ENCODE measurements at regions not wholly inside any gene's neighbourhood (a gene's known extent, or its start where the extent isn't known, plus 50 kb on each side); places are given as distances from the start of the nearest gene placed in this dataset.

DNA sequence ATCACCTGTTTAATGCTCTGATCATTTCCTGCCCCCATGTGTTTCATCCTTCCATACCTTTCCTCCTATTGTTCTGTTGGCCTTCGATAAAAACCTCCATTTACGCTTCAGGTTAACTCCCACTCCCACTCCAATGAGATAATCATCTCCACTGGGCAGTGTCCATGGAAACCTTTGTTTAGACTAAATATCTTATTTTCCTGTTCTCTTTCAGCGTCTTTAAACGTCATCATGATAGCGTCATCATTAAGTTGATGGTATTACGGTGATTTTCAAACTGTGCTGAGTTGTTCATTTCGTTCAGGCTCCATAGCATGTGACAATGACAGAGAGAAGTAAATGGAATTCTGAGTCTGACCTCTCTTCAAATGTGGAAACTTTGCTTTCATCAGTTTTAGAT, 970.5 kb upstream of the SLC35B3 start:
- no peak for DNase-seq (ENCODE audit: low read depth)

- DNase-seq (ENCODE audit: low read depth): peak; percentile 70
Measured at GRCh38 chr6:9405369-9405768, 970.0 kb upstream of the SLC35B3 start.

DNA sequence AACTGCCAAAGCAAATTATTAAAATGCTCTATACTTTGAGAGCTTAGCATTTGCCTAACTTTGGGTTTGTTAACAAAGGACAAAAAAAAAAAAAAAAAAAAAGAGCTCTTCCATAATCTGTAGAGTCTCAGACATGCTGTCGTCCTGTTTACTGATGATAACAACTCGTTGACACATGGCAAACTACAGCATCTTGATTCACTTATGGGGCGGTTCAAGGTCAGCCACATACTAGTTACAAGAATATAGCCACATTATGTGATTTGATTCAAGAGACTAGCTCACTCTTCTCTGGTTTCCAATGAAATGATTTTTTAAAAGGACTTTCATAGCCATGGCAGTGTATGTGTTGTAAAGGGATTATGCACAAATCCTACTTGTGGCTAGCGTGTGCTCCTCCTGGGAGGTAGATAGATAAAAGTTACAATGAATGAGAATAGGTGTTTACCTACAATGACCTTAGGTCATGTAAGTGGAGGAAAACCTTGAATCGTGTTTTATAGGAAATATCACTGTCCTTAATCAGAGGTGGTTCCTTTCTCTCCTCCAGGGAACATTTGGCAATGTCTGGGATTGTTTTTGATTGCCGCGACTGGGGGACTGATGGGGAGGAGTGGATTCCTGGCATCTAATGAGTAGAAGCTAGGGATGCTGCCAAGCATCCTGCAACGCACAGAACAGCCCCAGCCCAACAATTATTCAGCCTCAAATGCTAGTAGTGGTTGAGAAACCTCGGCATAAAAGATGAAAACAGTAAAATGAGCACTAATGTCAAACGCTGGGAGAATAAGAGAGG, 969.2 kb upstream of the SLC35B3 start:
- DNase-seq (ENCODE audit: low read depth): no peak

DNA sequence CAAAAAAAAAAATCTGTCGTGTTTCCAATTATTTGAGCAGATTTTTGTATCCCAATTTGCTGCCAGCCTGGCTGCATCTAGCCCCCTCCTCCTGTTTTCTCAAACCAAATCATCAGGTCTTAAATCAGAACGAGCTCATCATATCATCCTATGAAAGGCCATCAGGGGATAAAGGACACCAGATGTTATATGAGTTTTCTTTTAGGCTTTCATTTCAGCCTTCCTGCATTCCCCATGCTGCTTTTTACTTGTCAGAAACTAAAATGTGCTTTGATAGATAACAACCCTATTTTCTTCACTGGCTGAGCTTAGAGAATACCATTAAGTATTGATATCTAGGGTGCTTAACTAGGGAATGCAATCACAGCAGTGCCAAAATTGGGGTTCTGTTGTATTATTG, 968.4 kb upstream of the SLC35B3 start:
- DNase-seq (ENCODE audit: low read depth): no peak

DNA sequence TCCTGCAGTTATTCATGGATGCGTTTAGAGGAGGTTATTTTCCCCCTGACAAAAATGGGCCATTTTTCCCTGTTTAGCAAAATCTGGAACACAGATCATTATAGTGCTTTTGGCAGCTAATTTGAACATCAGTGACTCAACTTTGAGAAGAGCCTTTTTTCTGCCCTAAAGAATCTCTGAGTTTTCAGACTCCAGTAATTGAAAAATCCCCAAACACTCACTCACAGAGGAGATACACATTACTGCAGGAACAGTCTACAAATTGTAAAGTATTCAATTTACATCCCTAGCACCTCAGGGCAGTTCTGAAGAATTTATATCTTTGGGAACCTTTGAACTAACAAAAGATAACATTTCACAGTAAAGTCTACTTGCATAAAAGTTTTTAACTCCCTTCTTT, 966.6 kb upstream of the SLC35B3 start:
- DNase-seq (ENCODE audit: low read depth): no peak

GRCh38 chr6:9399916-9400315, 964.6 kb upstream of the SLC35B3 start:
- DNase-seq (ENCODE audit: low read depth): no peak

- DNase-seq (ENCODE audit: low read depth): no peak
Measured at GRCh38 chr6:9398767-9399373, 963.5 kb upstream of the SLC35B3 start.

DNA sequence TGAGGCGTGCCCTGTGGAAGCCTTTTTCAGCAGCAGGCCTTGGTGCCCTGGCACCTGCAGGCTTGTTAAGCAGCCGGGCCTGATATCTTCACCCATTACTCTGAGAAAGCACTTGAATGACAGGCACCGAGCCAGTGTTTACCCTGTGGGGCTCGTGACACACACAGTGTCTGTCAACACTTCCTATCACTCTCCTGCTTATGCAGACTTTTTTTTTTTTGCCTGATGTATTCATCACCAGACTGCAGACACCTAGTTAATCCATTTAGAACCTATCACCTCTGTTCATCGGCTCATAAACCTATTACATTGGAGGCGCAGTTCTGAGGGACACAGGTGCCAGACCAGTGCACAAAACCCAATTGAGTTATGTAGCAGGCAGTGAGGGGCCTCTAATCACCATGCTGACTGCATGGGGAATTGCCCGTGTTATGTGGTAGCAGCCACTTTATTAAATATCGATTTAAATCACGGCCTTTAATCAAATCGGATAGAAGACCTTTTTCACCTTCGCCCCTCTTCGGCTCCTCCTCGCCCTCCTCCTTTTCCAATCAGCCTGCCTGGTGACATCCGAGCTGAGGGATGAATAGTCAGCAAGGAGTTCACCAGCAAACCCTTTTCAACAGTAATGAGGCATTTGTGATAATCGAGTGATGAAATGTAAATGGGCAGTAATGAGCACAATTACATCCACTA, 962.9 kb upstream of the SLC35B3 start:
- no peak for DNase-seq (ENCODE audit: low read depth)

DNA sequence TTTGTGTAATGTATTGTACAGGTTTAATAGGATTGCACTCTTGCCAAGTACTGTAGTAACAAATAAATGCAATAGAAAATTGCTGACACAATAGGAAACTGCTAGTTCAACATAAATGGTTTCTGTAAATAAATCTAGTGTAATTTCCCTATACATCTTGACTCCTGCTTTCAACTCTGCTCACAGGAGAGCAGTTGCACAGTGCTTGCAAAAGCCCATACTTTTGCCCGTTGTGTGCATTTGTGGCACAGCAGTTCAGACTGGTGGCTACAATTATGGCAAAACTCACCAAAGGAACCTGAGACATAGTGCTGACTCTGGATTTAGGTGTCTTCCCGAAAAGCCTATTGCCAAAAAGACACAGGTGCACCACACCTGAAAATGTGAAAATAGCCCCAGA, 953.3 kb upstream of the SLC35B3 start:
- no peak for DNase-seq (ENCODE audit: low read depth)

- DNase-seq (ENCODE audit: low read depth): no peak
Measured at GRCh38 chr6:9380568-9380967, 945.2 kb upstream of the SLC35B3 start.

DNA sequence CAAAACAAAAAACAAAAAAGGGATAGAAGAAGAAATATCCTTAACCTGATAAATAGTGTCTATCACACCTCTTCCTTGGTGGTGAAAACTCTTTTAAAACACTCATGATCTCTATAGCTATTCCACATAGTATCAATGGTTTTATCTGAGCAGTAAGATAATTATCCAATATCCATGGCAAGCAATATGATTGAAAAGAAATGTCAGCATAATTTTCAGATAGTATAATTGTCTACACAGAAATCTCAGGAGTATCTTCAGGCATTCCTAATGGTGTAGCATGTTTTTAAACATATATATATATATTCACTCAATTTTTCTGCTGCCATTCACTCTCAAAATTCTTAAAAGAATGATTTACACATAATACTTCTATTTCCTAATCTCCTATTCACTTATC, 938.0 kb upstream of the SLC35B3 start:
- no peak for DNase-seq (ENCODE audit: low read depth)

DNA sequence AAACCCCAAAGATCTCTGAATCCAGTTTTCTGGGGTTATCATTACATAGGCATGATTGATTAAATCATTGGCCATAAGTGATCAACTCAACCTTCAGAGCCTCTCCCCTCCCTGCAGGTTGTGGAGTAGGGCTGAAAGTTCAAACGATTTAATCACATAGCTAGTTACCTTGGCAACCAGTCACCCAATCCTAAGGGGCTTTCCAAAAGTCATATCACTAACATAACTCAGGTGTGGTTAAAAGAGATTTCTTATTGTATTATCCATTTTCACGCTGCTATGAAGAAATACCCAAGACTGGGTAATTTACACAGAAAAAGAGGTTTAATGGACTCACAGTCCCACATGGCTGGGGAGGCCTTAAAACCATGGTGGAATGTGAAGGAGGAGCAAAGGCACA, 935.1 kb upstream of the SLC35B3 start:
- no peak for DNase-seq (ENCODE audit: low read depth)

DNA sequence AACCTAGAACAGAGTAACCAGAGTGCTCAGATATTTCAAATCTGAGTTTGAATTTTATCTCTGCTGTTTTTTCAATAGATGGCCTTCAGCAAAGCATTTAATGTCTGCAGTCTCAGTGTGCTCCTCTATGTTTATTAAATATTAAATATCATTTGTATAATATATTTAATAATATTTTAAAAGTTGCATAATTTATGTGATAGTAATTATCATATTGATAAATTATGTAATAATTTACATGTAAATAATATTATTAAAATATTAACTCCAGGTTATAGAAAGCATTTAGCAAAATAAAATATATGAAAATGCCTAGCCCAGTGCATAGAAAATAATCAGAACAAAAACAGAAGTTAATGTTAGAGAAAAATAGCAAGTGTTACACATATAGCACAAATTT, 930.0 kb upstream of the SLC35B3 start:
- DNase-seq (ENCODE audit: low read depth): no peak

GRCh38 chr6:9361749-9362148, 926.4 kb upstream of the SLC35B3 start:
- no peak for DNase-seq (ENCODE audit: low read depth)

- peak; percentile 11 for DNase-seq (ENCODE audit: low read depth)
Measured at GRCh38 chr6:9360881-9361280, 925.5 kb upstream of the SLC35B3 start.

- DNase-seq (ENCODE audit: low read depth): no peak
Measured at GRCh38 chr6:9347608-9348007, 912.3 kb upstream of the SLC35B3 start.

- no peak for DNase-seq (ENCODE audit: low read depth)
Measured at GRCh38 chr6:9346923-9347322, 911.6 kb upstream of the SLC35B3 start.

DNA sequence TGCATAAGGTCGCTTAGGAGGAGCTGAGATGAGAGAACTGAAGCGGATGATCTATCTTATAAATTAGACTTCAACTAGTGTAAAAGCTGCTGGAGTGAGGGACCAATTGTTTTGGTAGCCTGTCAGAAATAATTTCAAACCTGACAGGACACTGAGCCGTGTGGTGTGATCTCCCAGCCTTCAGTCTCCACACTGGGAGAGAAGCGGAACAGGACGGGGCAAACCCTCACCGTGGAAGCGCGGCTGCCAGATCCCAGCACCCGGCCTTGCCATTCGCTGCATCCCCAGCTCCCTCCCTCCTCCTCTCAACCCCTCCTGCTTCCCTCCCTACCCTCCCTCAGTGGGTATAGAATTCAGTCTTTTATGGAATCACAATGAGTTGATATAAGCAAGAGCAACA, 900.1 kb upstream of the SLC35B3 start:
- no peak for DNase-seq (ENCODE audit: low read depth)

- no peak for DNase-seq (ENCODE audit: low read depth)
Measured at GRCh38 chr6:9334979-9335378, 899.6 kb upstream of the SLC35B3 start.

GRCh38 chr6:9332241-9332780, 897.0 kb upstream of the SLC35B3 start:
- no peak for DNase-seq (ENCODE audit: low read depth)

DNA sequence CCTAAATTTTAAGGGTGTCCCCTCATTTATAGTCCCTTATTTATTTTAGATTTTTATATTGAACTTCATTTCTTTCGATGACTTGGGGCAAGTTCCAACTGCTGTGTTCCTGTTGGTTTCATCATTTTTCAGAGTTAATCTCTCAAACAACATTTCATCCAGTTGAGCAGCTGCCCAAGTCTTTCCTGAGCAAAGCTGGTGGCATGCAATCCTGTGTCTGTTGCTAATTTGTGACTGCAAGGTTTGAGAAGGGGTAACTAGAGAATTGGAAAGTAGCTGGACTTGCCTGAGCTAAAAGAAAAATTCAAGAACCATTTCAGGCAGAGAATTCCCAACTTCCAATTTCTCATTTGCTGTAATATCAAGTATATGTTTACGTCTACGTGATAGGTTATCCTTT, 881.5 kb upstream of the SLC35B3 start:
- DNase-seq (ENCODE audit: low read depth): no peak

- DNase-seq (ENCODE audit: low read depth): no peak
Measured at GRCh38 chr6:9315966-9316650, 880.8 kb upstream of the SLC35B3 start.

Data from iris pigment epithelial cell (primary cell).